Activated CD4-positive, alpha-beta memory T cell treated with anti-CD3 and anti-CD28 coated beads for 36 hours (primary cell): ENCODE measurements at regions not wholly inside any gene's neighbourhood (a gene's known extent, or its start where the extent isn't known, plus 50 kb on each side); places are given as distances from the start of the nearest gene placed in this dataset.
"Not testable (repeated sequence)": the region's sequence is repeated elsewhere in the genome, so short reads cannot be mapped to it uniquely, and the experiment has no call there.

Experiments used
- CTCF ChIA-PET: fragments of 350-600 bp; sonication (Branson Sonifier 250); formaldehyde crosslinking; loops from one replicate; lab custom pipeline; 2021; ENCODE audit warnings: antibody characterized with exemption, inconsistent platforms; lab: Charles Lee
- POLR2A ChIA-PET: fragments of 350-600 bp; sonication (Branson Sonifier 250); formaldehyde crosslinking; loops from one replicate; lab custom pipeline; 2021; ENCODE audit warnings: antibody characterized with exemption; lab: Charles Lee
- DNase-seq: peaks from one replicate; pipeline ENCODE4 v3.0.0-alpha.2; 2020
- H3K27ac Mint-ChIP-seq: one replicate; pipeline ENCODE4 v1.8.0; 2021; ENCODE audit warnings: mixed read lengths
- H3K27me3 Mint-ChIP-seq: one replicate; pipeline ENCODE4 v1.8.0; 2021; ENCODE audit warnings: mixed read lengths
- H3K36me3 Mint-ChIP-seq: one replicate; pipeline ENCODE4 v1.8.0; 2021; ENCODE audit warnings: mixed read lengths
- H3K4me1 Mint-ChIP-seq: one replicate; pipeline ENCODE4 v1.8.0; 2021; ENCODE audit warnings: low read depth, mixed read lengths
- H3K4me3 Mint-ChIP-seq: one replicate; pipeline ENCODE4 v1.8.0; 2021; ENCODE audit warnings: mild to moderate bottlenecking, mixed read lengths
- H3K9me3 Mint-ChIP-seq: one replicate; pipeline ENCODE4 v1.8.0; 2021; ENCODE audit warnings: mixed read lengths
- intact Hi-C: fragments of 100-400 bp; cut with micrococcal nuclease; formaldehyde crosslinking; loops from one replicate; pipeline ENCODE4 v1.15.1; 2023

DNA sequence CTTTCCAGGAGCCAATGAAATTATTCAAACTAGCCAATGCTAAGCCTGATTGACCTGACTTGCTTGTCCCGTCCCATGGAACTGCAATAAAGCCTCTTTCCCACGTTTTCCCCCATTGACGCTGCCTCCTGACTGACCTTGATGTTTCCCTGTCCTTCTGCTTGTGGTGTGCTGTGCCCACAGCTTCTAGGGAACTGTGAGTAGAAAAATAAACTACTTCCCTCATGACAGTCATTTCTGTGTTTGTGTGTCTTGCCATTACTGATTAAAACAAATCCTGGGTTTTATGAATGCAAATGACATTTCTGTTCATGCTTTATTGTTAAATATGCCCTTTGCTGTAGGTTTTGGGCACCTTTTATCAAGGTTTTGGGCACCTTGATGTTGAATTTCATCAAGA lies 91.3 kb upstream of the ABI1 start:
- DNase-seq: no peak
- no peak overlapping the region for H3K4me3 Mint-ChIP-seq
- peaks cover 4% of the 10 kb centered on the region for H3K27me3 Mint-ChIP-seq
- H3K36me3 Mint-ChIP-seq: no peaks in the 10 kb centered on the region
- H3K4me1 Mint-ChIP-seq: no peaks in the 10 kb centered on the region
- CTCF ChIA-PET: no interaction called here
- peaks cover 9% of the 10 kb centered on the region for H3K9me3 Mint-ChIP-seq
- H3K27ac Mint-ChIP-seq: no peak overlapping the region
- POLR2A ChIA-PET: no interaction called here
- intact Hi-C loops: no loop called here

DNA sequence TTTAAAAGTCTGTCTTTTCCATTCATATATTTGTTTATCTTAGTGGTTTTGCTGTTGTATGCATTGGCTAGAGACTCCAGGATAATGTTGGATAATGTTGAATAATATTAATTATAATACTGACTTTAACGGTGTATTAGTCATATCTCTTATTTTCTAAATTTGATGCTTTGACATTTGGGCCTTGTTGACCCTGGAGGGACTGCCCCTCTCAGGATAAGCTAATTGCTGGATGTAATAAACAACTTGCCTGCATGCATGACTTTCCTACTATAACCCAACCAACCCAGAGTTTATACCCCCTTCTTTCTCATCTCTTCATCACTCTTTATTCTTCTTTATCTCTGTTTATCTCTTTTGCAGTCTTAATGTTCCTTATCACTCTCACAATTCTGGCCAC lies 90.9 kb upstream of the ABI1 start:
- ChIA-PET POLR2A (no interaction called here), CTCF (interaction anchor here (1.5 kb wide), 1 partner anchor 131 kb away, joined by 3 read pairs; no protein-coding TSS in a partner anchor)
- Mint-ChIP-seq H3K27ac (no peak overlapping the region), H3K36me3 (no peaks in the 10 kb centered on the region), H3K4me1 (no peaks in the 10 kb centered on the region), H3K4me3 (no peak overlapping the region), H3K27me3 (peaks cover 4% of the 10 kb centered on the region), H3K9me3 (peaks cover 9% of the 10 kb centered on the region)
- intact Hi-C loops: no loop called here
- DNase-seq: no peak

DNA sequence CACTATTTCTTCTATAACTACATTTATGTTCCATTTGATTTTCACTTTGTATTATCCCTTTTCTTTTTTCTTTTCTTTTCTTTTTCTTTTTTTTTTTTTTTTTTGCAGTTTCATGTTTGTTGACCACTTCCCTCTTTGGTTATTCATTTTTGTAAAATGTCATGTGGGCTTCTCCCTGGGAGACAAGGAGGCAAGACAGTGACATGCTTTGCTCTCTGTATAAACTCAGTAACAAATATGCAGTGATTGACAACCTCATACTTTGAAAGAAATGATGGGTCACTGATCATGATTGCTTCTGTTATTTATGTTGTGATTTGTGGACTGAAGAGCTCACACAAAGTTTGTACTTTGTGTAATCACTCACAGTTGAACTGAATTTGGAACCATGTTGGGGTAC lies 90.2 kb upstream of the ABI1 start:
- Mint-ChIP-seq H3K4me3 (no peak overlapping the region), H3K27me3 (peaks cover 6% of the 10 kb centered on the region), H3K36me3 (no peaks in the 10 kb centered on the region), H3K4me1 (no peaks in the 10 kb centered on the region), H3K27ac (no peak overlapping the region), H3K9me3 (peaks cover 9% of the 10 kb centered on the region)
- DNase-seq: no peak
- intact Hi-C loops: no loop called here
- POLR2A ChIA-PET: no interaction called here
- CTCF ChIA-PET: interaction anchor here (1.5 kb wide), 1 partner anchor 132 kb away, joined by 3 read pairs; no protein-coding TSS in a partner anchor

DNA sequence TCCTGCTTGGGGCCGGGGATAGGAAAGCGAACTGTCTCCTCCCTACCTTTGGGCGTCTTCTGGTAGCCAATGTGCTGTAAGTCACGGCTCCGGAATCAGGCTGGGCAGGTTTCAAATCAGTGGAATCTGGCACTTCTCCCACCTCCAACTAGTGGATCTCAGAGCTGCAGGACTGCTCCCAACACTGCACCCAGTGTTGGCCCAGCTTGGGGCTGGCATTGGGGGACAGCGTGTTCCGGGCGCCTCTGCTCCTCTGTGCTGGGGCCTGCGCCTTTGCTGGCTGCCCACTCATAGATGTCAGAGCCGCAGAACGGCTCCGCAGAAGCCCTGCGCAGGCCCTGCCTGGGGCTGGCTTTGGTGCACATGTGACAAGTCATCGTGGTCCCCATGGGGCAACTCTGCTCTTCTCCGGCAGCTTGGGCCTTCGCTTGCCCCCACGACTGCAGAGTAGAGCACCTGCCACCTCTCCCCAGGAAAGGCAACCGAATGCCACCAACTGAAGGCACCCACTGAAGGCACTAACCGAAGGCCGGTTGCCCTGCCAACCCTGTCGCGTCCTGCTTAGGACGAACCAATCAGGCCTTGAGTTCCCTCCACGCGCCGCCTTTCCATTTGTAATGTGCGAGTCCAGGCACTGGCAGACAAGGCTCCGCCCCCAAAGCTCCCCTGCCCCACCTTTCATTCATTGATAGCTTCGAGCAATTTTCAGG lies 85.5 kb upstream of the ABI1 start:
- H3K27ac Mint-ChIP-seq: no peak overlapping the region
- H3K9me3 Mint-ChIP-seq: peaks cover 9% of the 10 kb centered on the region
- H3K36me3 Mint-ChIP-seq: no peaks in the 10 kb centered on the region
- intact Hi-C loops: no loop called here
- peaks cover 10% of the 10 kb centered on the region for H3K27me3 Mint-ChIP-seq
- H3K4me1 Mint-ChIP-seq: no peaks in the 10 kb centered on the region
- CTCF ChIA-PET: no interaction called here
- POLR2A ChIA-PET: interaction anchor here (0.6 kb wide), 1 partner anchor 13 kb away, joined by 3 read pairs; no protein-coding TSS in a partner anchor
- no peak overlapping the region for H3K4me3 Mint-ChIP-seq
- no peak for DNase-seq

DNA sequence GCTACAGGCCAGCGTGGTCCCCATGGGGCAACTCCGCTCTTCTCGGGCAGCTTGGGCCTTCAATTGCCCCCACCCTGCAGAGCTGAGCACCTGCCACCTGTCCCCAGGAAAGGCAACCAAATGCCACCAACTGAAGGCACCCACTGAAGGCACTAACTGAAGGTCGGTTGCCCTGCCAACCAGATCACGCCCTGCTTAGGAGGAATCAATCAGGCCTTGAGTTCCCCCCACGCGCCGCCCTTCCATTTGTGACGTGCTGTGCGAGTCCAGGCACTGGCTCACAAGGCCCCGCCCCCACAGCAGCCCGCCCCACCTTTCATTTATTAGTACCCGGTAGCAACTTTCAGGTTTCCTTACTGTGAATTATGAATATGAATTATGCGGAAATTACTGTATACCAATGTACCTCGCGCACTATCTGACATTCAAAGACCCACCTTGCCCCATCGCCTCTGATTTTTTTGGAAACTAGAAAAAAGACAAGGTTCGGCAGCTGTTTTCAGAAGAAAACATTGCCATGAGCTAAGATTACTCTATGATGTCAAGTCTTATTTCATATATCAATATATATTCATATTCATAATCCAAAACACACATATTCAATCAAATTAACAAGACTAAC lies 83.6 kb upstream of the ABI1 start:
- H3K27me3 Mint-ChIP-seq: peaks cover 6% of the 10 kb centered on the region

DNA sequence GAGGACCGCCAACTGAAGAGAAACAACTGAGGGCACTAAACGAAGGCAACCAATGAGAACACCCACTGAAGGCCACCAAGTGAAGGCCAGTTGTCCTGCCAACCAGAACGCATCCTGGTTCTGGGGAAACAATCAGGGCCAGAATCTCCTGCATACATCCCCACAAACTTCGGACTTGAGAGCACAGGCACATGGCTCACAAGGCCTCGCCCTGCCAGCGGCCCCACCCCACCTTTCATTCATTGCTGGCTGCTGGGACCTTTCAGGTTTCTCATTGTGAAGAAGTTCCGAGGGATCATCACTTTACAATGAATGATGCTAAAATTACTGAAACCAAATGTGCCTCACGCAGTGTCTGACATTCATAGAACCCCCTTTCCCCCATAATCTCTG lies 79.2 kb upstream of the ABI1 start:
- no peaks in the 10 kb centered on the region for H3K36me3 Mint-ChIP-seq
- intact Hi-C loops: no loop called here
- POLR2A ChIA-PET: no interaction called here
- H3K27ac Mint-ChIP-seq: no peak overlapping the region
- H3K9me3 Mint-ChIP-seq: no peaks in the 10 kb centered on the region
- H3K4me3 Mint-ChIP-seq: no peak overlapping the region
- CTCF ChIA-PET: no interaction called here
- H3K4me1 Mint-ChIP-seq: no peaks in the 10 kb centered on the region
- no peak for DNase-seq
- peaks cover under 1% of the 10 kb centered on the region for H3K27me3 Mint-ChIP-seq

More for the DNA sequence above, 83.6 kb upstream of the ABI1 start:
- Mint-ChIP-seq H3K36me3 (no peaks in the 10 kb centered on the region), H3K9me3 (no peaks in the 10 kb centered on the region), H3K4me1 (no peaks in the 10 kb centered on the region), H3K27ac (no peak overlapping the region), H3K4me3 (no peak overlapping the region)
- no peak for DNase-seq
- CTCF ChIA-PET: no interaction called here
- intact Hi-C loops: no loop called here
- POLR2A ChIA-PET: no interaction called here

DNA sequence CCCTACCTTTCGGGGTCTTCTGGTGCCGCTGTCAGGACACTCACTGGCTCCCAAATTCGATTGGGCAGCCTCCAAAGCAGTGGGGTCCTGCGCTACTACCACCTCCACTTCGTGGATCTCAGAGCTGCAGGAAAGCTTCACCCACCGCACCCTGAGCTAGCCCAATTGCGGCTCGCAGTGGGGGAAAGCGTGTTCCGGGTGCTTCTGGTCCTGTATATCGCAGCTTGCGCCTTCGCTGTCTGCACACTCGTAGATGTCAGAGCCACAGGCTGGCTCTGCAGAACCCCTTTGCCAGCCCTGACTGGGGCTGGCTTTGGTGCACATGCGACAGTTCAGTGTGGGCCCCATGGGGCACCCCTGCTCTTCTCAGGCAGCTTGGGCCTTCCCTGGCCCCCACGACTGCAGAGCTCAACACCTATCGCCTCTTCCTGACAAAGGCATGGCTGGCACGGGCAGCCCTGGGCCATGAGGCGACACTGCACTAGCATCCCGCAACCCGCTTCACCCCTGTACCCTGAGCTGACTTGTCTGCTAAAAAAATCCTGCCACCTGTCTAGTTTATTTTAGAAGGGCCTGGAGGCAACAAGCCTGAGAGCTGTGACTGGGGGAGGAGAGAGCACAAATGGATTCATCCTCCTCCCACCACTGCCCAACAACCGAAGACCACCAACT lies 78.7 kb upstream of the ABI1 start:
- H3K36me3 Mint-ChIP-seq: no peaks in the 10 kb centered on the region
- no peaks in the 10 kb centered on the region for H3K4me1 Mint-ChIP-seq
- no peaks in the 10 kb centered on the region for H3K27me3 Mint-ChIP-seq
- DNase-seq: no peak
- ChIA-PET CTCF (interaction anchor here (0.6 kb wide), 1 partner anchor 186 kb away, joined by 4 read pairs; no protein-coding TSS in a partner anchor), POLR2A (no interaction called here)
- H3K9me3 Mint-ChIP-seq: no peaks in the 10 kb centered on the region
- H3K4me3 Mint-ChIP-seq: no peak overlapping the region
- intact Hi-C loops: no loop called here
- no peak overlapping the region for H3K27ac Mint-ChIP-seq

DNA sequence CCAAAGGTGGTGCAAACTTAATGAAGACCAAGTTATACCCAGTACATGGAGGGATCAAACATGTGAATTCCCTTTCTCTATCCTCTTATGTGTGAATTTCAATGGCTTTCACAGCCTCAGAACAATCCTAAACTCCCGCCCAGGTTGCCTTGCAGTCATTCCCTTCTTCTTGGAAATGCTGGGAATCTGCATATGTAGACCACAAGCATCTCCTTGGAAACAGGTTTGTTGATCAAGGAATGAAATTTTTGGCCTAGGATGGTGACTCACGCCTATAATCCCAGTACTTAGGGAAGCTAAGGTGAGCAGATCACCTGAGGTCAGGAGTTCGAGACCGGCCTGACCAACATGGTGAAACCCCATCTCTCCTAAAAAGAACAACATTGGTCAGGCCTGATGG lies 77.8 kb upstream of the ABI1 start:
- ChIA-PET POLR2A (no interaction called here), CTCF (interaction anchor here (0.6 kb wide), 1 partner anchor 187 kb away, joined by 4 read pairs; no protein-coding TSS in a partner anchor)
- no peaks in the 10 kb centered on the region for H3K9me3 Mint-ChIP-seq
- intact Hi-C loops: no loop called here
- no peak overlapping the region for H3K4me3 Mint-ChIP-seq
- no peak overlapping the region for H3K27ac Mint-ChIP-seq
- no peaks in the 10 kb centered on the region for H3K36me3 Mint-ChIP-seq
- no peaks in the 10 kb centered on the region for H3K4me1 Mint-ChIP-seq
- no peaks in the 10 kb centered on the region for H3K27me3 Mint-ChIP-seq
- DNase-seq: no peak

DNA sequence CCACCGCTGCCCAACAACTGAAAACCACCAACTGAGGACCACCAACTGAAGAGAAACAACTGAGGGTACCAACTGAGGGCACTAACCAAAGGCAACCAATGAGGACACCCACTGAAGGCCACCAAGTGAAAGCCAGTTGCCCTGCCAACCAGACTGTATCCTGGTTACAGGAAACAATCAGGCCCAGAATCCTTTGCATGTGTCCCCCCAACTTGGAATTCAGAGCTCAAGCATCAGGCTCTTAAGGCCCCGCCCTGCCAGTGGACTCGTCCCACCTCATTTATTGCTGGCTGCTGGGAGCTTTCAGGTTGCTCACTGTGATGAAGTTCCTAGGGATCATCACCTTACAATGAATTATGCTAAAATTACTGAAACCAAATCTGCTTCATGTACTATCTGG lies 76.6 kb upstream of the ABI1 start:
- no peaks in the 10 kb centered on the region for H3K27me3 Mint-ChIP-seq
- no peaks in the 10 kb centered on the region for H3K9me3 Mint-ChIP-seq
- ChIA-PET POLR2A (no interaction called here), CTCF (no interaction called here)
- no peak overlapping the region for H3K27ac Mint-ChIP-seq
- no peaks in the 10 kb centered on the region for H3K4me1 Mint-ChIP-seq
- no peaks in the 10 kb centered on the region for H3K36me3 Mint-ChIP-seq
- intact Hi-C loops: no loop called here
- H3K4me3 Mint-ChIP-seq: no peak overlapping the region
- no peak for DNase-seq

DNA sequence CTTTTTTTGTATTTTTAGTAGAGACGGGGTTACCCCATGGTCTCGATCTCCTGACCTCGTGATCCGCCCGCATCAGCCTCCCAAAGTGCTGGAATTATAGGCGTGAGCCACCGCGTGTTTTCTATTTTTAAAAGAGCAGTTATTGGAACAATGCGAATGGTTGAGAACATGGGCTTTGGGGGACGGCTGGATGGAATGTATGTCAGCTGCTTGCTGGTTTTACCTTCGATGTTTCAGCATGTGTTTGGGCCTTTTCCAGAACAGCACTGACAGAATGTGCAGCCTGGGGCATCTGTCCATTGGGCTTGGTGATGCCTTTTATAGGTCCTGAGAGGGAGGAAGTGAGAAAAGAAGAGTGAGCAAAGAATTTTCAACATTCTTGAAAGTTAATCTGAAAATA lies 73.4 kb upstream of the ABI1 start:
- H3K27me3 Mint-ChIP-seq, CTCF ChIA-PET, DNase-seq, H3K4me1 Mint-ChIP-seq, H3K4me3 Mint-ChIP-seq, H3K9me3 Mint-ChIP-seq, intact Hi-C loops, H3K36me3 Mint-ChIP-seq, POLR2A ChIA-PET, H3K27ac Mint-ChIP-seq: not testable (repeated sequence)

DNA sequence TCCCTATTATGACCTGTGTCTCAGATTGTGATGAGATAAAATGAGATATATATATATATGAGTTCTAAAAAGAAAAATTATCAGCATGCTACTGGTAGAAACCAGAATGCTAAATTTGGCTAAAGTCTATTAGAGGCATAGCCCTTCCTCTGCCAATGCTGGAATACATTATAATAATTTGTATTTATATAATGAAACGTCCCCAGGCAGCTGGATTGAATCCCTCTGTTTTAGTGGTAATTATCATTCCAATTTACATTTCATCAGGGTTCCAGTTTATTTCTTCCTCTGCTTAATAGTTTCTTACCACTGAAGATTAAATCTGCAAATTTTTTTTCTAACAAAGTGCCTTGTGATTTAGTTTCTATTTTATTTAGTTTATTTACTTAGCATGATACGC lies 71.8 kb upstream of the ABI1 start:
- ChIA-PET POLR2A (no interaction called here), CTCF (no interaction called here)
- H3K9me3 Mint-ChIP-seq: no peaks in the 10 kb centered on the region
- H3K4me1 Mint-ChIP-seq: peaks cover 3% of the 10 kb centered on the region
- intact Hi-C loops: no loop called here
- H3K27me3 Mint-ChIP-seq: no peaks in the 10 kb centered on the region
- H3K4me3 Mint-ChIP-seq: no peak overlapping the region
- DNase-seq: no peak
- no peak overlapping the region for H3K27ac Mint-ChIP-seq
- H3K36me3 Mint-ChIP-seq: no peaks in the 10 kb centered on the region

DNA sequence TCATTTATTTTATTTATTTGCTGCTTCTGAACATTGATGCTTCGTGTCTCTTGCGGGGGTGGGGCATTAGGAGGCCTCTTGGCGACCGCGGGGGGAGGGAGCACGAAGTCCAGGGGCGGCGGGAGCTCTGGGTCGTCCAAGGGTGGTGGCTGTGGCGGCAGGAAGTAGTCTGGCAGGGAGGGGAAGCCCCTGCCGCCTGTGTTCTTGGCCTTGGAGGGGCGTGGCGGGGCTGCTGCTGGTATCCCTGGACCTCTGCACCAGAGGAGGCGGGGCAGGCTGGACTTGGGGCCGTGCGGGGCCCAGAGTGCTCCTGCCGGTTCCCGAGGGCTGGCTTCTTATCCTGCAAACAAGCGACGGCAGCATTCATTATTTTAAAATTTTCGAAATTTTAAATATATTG lies 70.5 kb upstream of the ABI1 start:
- Mint-ChIP-seq H3K36me3 (no peaks in the 10 kb centered on the region), H3K4me1 (peaks cover 3% of the 10 kb centered on the region), H3K27ac (no peak overlapping the region), H3K4me3 (no peak overlapping the region), H3K9me3 (no peaks in the 10 kb centered on the region), H3K27me3 (no peaks in the 10 kb centered on the region)
- ChIA-PET POLR2A (no interaction called here), CTCF (no interaction called here)
- intact Hi-C loops: no loop called here
- peak; percentile 24 for DNase-seq
